Naive B cell (primary cell): ENCODE measurements at regions not wholly inside any gene's neighbourhood (a gene's known extent, or its start where the extent isn't known, plus 50 kb on each side); places are given as distances from the start of the nearest gene placed in this dataset.

Experiments used
- ATAC-seq, 2 donors: fragments of 150-1000 bp; cut with Tn5 transposase; 2 replicates each; pipeline ENCODE4 v1.10.0; 2021; ENCODE audit warnings: low read depth in 2 of 2, mild to moderate bottlenecking in 2 of 2, moderate library complexity in 2 of 2
- DNase-seq: peaks from one replicate; pipeline ENCODE4 v3.0.0; 2022
- H3K27ac Mint-ChIP-seq, 6 donors: one replicate each; pipeline ENCODE4 v1.8.0; 2020 to 2022; ENCODE audit warnings: mild to moderate bottlenecking in 6 of 6, mixed read lengths in 6 of 6, moderate library complexity in 5 of 6, inconsistent platforms in 2 of 6
- H3K27me3 Mint-ChIP-seq, 3 donors: one replicate each; pipeline ENCODE4 v1.8.0; 2021 to 2022; ENCODE audit warnings: mixed read lengths in 3 of 3, mild to moderate bottlenecking in 1 of 3
- H3K36me3 Mint-ChIP-seq, 2 donors: one replicate each; pipeline ENCODE4 v1.8.0; 2020 to 2022; ENCODE audit warnings: mixed read lengths in 2 of 2, inconsistent platforms in 1 of 2, mild to moderate bottlenecking in 1 of 2
- H3K4me1 Mint-ChIP-seq, 3 donors: one replicate each; pipeline ENCODE4 v1.8.0; 2020 to 2022; ENCODE audit warnings: mixed read lengths in 3 of 3, inconsistent platforms in 1 of 3, mild to moderate bottlenecking in 1 of 3, moderate library complexity in 1 of 3
- H3K4me3 Mint-ChIP-seq, 8 donors: one replicate each; pipeline ENCODE4 v1.8.0; 2020 to 2022; ENCODE audit warnings: mild to moderate bottlenecking in 8 of 8, mixed read lengths in 8 of 8, moderate library complexity in 8 of 8, inconsistent platforms in 2 of 8
- H3K9me3 Mint-ChIP-seq, 7 donors: one replicate each; pipeline ENCODE4 v1.8.0; 2020 to 2022; ENCODE audit warnings: mixed read lengths in 7 of 7, mild to moderate bottlenecking in 5 of 7, inconsistent platforms in 2 of 7, moderate library complexity in 1 of 7

GRCh38 chr7:132733860-132734259 is 157.6 kb upstream of the PLXNA4 start:
- H3K27me3 Mint-ChIP-seq: peaks cover 0 to 15% (median 7%) of the 10 kb centered on the region in 3 donors
- H3K9me3 Mint-ChIP-seq: peaks cover 0 to 3% (median 2%) of the 10 kb centered on the region in 7 donors
- peak overlapping the region in 1 of 6 donors; percentile 24 for H3K27ac Mint-ChIP-seq
- H3K4me1 Mint-ChIP-seq: no peaks in the 10 kb centered on the region
- H3K36me3 Mint-ChIP-seq: no peaks in the 10 kb centered on the region
- no peak overlapping the region for H3K4me3 Mint-ChIP-seq
- ATAC-seq (no peak), DNase-seq (no peak)

- Mint-ChIP-seq H3K9me3 (peaks cover 0 to 2% (median 0%) of the 10 kb centered on the region in 7 donors), H3K4me1 (no peaks in the 10 kb centered on the region), H3K4me3 (no peak overlapping the region), H3K27ac (no peak overlapping the region), H3K36me3 (no peaks in the 10 kb centered on the region), H3K27me3 (peaks cover 0 to 7% (median 3%) of the 10 kb centered on the region in 3 donors)
- ATAC-seq (no peak), DNase-seq (no peak)
Measured at GRCh38 chr7:132732321-132732865, 156.1 kb upstream of the PLXNA4 start.

- Mint-ChIP-seq H3K4me1 (no peaks in the 10 kb centered on the region), H3K27ac (no peak overlapping the region), H3K9me3 (peaks cover 0 to 3% (median 0%) of the 10 kb centered on the region in 7 donors), H3K4me3 (no peak overlapping the region), H3K27me3 (peaks cover 0 to 6% (median 0%) of the 10 kb centered on the region in 3 donors), H3K36me3 (no peaks in the 10 kb centered on the region)
- DNase-seq (no peak), ATAC-seq (no peak)
Measured at GRCh38 chr7:132730105-132730504, 153.8 kb upstream of the PLXNA4 start.

GRCh38 chr7:132723506-132724081 is 147.3 kb upstream of the PLXNA4 start:
- DNase-seq: no peak
- no peak for ATAC-seq
- H3K9me3 Mint-ChIP-seq: peaks cover 0 to 20% (median 8%) of the 10 kb centered on the region in 7 donors
- H3K4me3 Mint-ChIP-seq: no peak overlapping the region
- no peaks in the 10 kb centered on the region for H3K36me3 Mint-ChIP-seq
- no peaks in the 10 kb centered on the region for H3K4me1 Mint-ChIP-seq
- peaks cover 5 to 12% (median 10%) of the 10 kb centered on the region in 3 donors for H3K27me3 Mint-ChIP-seq
- H3K27ac Mint-ChIP-seq: peak overlapping the region in 1 of 6 donors; percentile 71

- Mint-ChIP-seq H3K27me3 (peaks cover 9 to 12% (median 10%) of the 10 kb centered on the region in 3 donors), H3K36me3 (no peaks in the 10 kb centered on the region), H3K27ac (no peak overlapping the region), H3K9me3 (peaks cover 0 to 22% (median 7%) of the 10 kb centered on the region in 7 donors), H3K4me3 (no peak overlapping the region), H3K4me1 (no peaks in the 10 kb centered on the region)
- no peak for ATAC-seq
- no peak for DNase-seq
Measured at GRCh38 chr7:132720835-132721234, 144.6 kb upstream of the PLXNA4 start.

- H3K4me3 Mint-ChIP-seq: no peak overlapping the region
- no peak overlapping the region for H3K27ac Mint-ChIP-seq
- ATAC-seq (no peak), DNase-seq (no peak)
- H3K36me3 Mint-ChIP-seq: no peaks in the 10 kb centered on the region
- no peaks in the 10 kb centered on the region for H3K4me1 Mint-ChIP-seq
- H3K27me3 Mint-ChIP-seq: peaks cover 0 to 6% (median 4%) of the 10 kb centered on the region in 3 donors
- peaks cover 0 to 5% (median 1%) of the 10 kb centered on the region in 7 donors for H3K9me3 Mint-ChIP-seq
Measured at GRCh38 chr7:132713893-132714292, 137.6 kb upstream of the PLXNA4 start.

- DNase-seq: no peak
- no peaks in the 10 kb centered on the region for H3K36me3 Mint-ChIP-seq
- no peak overlapping the region for H3K4me3 Mint-ChIP-seq
- no peaks in the 10 kb centered on the region for H3K9me3 Mint-ChIP-seq
- no peaks in the 10 kb centered on the region for H3K27me3 Mint-ChIP-seq
- H3K4me1 Mint-ChIP-seq: no peaks in the 10 kb centered on the region
- no peak for ATAC-seq
- no peak overlapping the region for H3K27ac Mint-ChIP-seq
Measured at GRCh38 chr7:132709971-132710567, 133.8 kb upstream of the PLXNA4 start.

- no peaks in the 10 kb centered on the region for H3K36me3 Mint-ChIP-seq
- no peaks in the 10 kb centered on the region for H3K4me1 Mint-ChIP-seq
- ATAC-seq (no peak), DNase-seq (no peak)
- no peaks in the 10 kb centered on the region for H3K9me3 Mint-ChIP-seq
- peak overlapping the region in 1 of 6 donors; percentile 9 for H3K27ac Mint-ChIP-seq
- H3K27me3 Mint-ChIP-seq: no peaks in the 10 kb centered on the region
- no peak overlapping the region for H3K4me3 Mint-ChIP-seq
Measured at GRCh38 chr7:132708470-132708869, 132.2 kb upstream of the PLXNA4 start.

- no peaks in the 10 kb centered on the region for H3K27me3 Mint-ChIP-seq
- no peak for ATAC-seq
- no peaks in the 10 kb centered on the region for H3K4me1 Mint-ChIP-seq
- H3K9me3 Mint-ChIP-seq: peaks cover 0 to 6% (median 5%) of the 10 kb centered on the region in 7 donors
- H3K4me3 Mint-ChIP-seq: no peak overlapping the region
- no peak for DNase-seq
- H3K27ac Mint-ChIP-seq: no peak overlapping the region
- H3K36me3 Mint-ChIP-seq: no peaks in the 10 kb centered on the region
Measured at GRCh38 chr7:132705146-132705545, 128.9 kb upstream of the PLXNA4 start.

GRCh38 chr7:132703742-132704141 is 127.5 kb upstream of the PLXNA4 start:
- Mint-ChIP-seq H3K4me1 (no peaks in the 10 kb centered on the region), H3K9me3 (peaks cover 0 to 7% (median 5%) of the 10 kb centered on the region in 7 donors), H3K27me3 (peaks cover 0 to under 1% (median 0%) of the 10 kb centered on the region in 3 donors), H3K4me3 (no peak overlapping the region), H3K27ac (no peak overlapping the region), H3K36me3 (peaks cover 0 to 1% of the 10 kb centered on the region in 2 donors)
- no peak for DNase-seq
- no peak for ATAC-seq

- ATAC-seq: no peak
- H3K27ac Mint-ChIP-seq: no peak overlapping the region
- H3K9me3 Mint-ChIP-seq: peaks cover 0 to 17% (median 4%) of the 10 kb centered on the region in 7 donors
- peaks cover 0 to 7% (median 0%) of the 10 kb centered on the region in 3 donors for H3K4me1 Mint-ChIP-seq
- peaks cover 0 to 9% (median 3%) of the 10 kb centered on the region in 3 donors for H3K27me3 Mint-ChIP-seq
- H3K36me3 Mint-ChIP-seq: peaks cover 0 to 9% of the 10 kb centered on the region in 2 donors
- no peak for DNase-seq
- H3K4me3 Mint-ChIP-seq: no peak overlapping the region
Measured at GRCh38 chr7:132697003-132697402, 120.7 kb upstream of the PLXNA4 start.

- ATAC-seq (no peak), DNase-seq (no peak)
- Mint-ChIP-seq H3K4me1 (peaks cover 0 to 7% (median 0%) of the 10 kb centered on the region in 3 donors), H3K9me3 (peaks cover 0 to 13% (median 0%) of the 10 kb centered on the region in 7 donors), H3K36me3 (peaks cover 0 to 9% of the 10 kb centered on the region in 2 donors), H3K4me3 (no peak overlapping the region), H3K27me3 (peaks cover 0 to 14% (median 3%) of the 10 kb centered on the region in 3 donors), H3K27ac (no peak overlapping the region)
Measured at GRCh38 chr7:132696332-132696731, 120.1 kb upstream of the PLXNA4 start.

- H3K4me1 Mint-ChIP-seq: no peaks in the 10 kb centered on the region
- no peak for DNase-seq
- no peak overlapping the region for H3K4me3 Mint-ChIP-seq
- peaks cover 3 to 11% (median 4%) of the 10 kb centered on the region in 3 donors for H3K27me3 Mint-ChIP-seq
- no peaks in the 10 kb centered on the region for H3K36me3 Mint-ChIP-seq
- H3K27ac Mint-ChIP-seq: peak overlapping the region in 1 of 6 donors; percentile 28
- H3K9me3 Mint-ChIP-seq: peaks cover 0 to 3% (median 0%) of the 10 kb centered on the region in 7 donors
- ATAC-seq: no peak
Measured at GRCh38 chr7:132691201-132691600, 114.9 kb upstream of the PLXNA4 start.

GRCh38 chr7:132690174-132690573 is 113.9 kb upstream of the PLXNA4 start:
- Mint-ChIP-seq H3K36me3 (no peaks in the 10 kb centered on the region), H3K4me3 (no peak overlapping the region), H3K27me3 (peaks cover 0 to 20% (median 14%) of the 10 kb centered on the region in 3 donors), H3K9me3 (peaks cover 0 to 6% (median 3%) of the 10 kb centered on the region in 7 donors), H3K4me1 (no peaks in the 10 kb centered on the region), H3K27ac (no peak overlapping the region)
- ATAC-seq (no peak), DNase-seq (no peak)
